ENCODE measurements at regions not wholly inside any gene's neighbourhood (a gene's known extent, or its start where the extent isn't known, plus 50 kb on each side); places are given as distances from the start of the nearest gene placed in this dataset.

DNA sequence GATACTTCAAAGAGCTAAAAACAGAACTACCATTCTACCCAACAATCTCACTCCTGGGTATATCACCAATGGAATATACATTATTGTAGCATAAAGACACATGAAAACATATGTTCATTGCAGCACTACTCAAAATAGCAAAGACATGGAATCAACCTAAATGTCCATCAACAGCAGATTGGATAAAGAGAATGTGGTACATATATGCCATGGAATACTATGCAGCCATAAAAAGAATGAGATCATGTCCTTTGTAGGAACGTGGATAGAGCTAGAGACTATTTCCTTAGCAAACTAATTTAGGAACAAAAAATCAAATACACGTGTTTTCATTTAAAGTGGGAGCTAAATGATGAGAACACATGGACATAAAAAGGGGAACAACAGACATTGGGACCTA lies 247.9 kb upstream of the VLDLR start:
- TF ChIP-seq POLR2A (IDR thresholded peaks at IDR 0.05; ENCODE audit: low read length) = no peak
- no peak for TF ChIP-seq GATA1 (IDR thresholded peaks at IDR 0.05; ENCODE audit: low read depth, low read length)
